HTR-8/SVneo (cell line): ENCODE measurements at regions not wholly inside any gene's neighbourhood (a gene's known extent, or its start where the extent isn't known, plus 50 kb on each side); places are given as distances from the start of the nearest gene placed in this dataset.
"Not testable (repeated sequence)": the region's sequence is repeated elsewhere in the genome, so short reads cannot be mapped to it uniquely, and the experiment has no call there.

Experiments used
- DNase-seq: peaks from one replicate; pipeline ENCODE4 v3.0.0; 2011; ENCODE audit warnings: low spot score, mixed read lengths; ENCODE audit not compliant: insufficient read length
- FAIRE-seq: peaks from 2 replicates; lab custom pipeline; 2011; peaks lifted over from hg19 to GRCh38; lab: Jason Lieb, UNC

DNA sequence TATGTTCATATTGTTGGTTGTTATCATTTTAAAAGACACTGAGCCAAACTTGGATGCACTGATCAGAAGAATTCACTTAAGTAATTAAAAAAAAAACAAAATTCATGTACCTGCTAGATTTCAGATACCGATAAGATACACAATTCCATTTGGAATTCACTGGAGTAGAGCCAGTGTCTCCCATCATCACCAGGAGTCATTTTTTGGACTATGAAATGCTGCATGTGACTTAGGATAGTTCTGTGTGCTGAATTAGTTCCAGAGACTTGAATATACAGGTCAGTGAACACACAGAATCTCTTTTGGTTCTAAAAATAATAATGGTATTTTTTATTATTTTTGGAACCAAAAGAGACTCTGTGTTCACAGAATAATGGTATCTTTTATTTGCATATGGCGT is 482.6 kb upstream of the PIK3R1 start:
- no peak for FAIRE-seq
- no peak for DNase-seq

DNA sequence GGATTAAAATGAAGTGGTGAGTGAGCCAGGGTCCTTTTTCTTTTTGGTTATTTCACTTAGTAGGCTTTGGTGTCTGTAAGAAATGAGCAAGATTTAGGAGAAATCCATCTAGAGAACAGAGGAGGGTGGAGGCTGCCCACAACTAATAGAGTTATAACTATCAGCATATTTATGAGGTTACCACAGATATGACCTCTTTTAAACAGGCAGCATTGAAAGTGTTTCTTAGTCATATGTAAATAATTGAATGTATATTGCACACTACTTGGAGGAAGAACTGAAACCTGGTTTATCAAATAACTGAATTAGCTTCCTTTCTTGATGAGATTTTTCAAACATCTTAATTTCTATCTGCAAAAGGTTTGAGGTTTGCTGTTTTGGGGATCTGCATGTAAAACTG is 483.1 kb upstream of the PIK3R1 start:
- no peak for FAIRE-seq

DNA sequence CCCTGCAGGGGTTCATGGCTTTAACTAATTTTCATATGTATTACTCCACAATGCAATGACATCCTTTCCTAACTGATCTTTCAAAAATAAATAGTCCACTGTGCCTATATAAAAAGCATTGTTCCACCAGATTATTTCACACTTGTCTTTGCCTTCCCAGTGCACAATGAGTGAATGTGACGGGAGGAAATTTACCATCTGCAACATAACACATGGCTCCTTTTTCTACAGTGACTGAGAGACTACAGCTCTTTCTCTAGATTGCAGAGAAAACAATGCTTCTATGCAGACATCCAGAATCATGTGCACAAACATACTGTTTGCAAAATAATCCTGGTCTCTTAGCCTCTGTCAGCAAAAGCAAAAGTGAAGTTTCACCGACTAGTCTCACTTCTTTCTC is 483.7 kb upstream of the PIK3R1 start:
- FAIRE-seq (no peak), DNase-seq (no peak)

More for the DNA sequence above, 483.1 kb upstream of the PIK3R1 start:
- DNase-seq, result no peak

DNA sequence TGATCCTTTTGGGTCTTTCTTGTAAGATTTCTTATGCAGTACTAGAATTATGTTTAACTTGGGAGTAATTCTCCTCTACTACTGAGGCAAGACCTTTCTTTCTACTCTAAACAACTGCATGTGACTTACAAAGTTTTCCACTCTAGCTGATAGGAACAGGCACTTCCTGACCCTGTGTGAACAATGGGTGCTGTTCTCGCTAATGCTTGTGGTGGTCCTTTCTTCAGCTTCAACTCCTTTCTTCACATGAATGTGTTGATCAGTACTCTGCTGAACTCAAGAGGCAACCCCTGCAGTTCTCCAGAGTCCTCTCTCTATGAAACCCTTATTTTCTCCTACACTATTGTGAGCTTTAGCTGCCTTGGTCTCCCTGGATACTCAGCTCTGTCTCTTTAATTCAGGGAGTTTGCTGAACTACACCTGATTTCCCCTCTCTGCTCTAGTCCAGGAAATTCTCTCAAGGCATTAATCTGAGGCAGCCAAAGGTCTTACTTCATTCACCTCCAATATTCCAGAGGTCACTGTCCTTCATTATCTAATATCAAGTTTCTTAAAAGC is 484.6 kb upstream of the PIK3R1 start:
- no peak for DNase-seq
- no peak for FAIRE-seq

DNA sequence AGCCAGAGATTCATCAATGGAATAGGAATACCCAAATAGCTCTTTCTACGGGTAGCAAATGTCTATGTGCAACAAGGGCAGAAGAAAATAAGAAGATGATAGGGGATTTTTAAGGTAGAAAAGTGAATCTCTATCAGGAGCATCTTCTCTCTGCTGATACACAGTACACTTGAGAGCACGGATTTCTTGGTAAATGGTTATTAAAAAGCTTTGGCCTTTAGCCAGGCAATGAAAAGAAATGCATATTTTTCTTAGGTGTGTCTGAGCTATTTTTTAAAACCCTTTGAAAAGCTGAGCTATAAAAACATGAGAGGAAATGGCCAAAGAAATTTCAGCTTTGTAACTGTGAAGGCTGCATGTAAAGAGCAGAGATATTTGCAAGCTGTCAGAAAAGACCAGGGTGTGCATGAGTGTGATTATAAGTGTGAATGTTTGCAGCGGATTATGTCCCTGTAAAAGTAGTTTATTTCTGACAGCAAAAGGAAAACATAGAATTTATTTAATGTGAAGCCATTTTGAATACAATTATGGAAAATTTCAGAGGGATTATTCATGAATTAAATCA is 487.1 kb upstream of the PIK3R1 start:
- DNase-seq (no peak), FAIRE-seq (no peak)

DNA sequence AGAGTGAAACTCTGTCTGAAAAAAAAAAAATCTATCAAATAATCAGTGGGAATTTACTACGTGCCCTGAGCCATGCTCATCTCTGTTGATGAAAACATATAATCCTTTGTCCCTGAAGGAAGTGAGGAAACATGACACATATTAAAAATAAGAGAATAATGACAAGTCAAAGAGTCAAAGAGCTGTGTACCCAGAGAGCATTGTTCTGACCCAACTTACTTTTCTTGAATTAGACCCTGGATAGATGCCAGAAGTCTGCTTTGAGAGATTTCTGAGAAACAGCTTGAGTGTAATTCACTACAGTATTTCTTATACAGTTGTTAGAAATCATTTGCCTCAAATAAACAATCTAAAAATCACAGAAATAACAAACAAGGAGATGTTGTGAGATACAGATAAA is 490.0 kb upstream of the PIK3R1 start:
- DNase-seq, result no peak
- FAIRE-seq, result no peak

DNA sequence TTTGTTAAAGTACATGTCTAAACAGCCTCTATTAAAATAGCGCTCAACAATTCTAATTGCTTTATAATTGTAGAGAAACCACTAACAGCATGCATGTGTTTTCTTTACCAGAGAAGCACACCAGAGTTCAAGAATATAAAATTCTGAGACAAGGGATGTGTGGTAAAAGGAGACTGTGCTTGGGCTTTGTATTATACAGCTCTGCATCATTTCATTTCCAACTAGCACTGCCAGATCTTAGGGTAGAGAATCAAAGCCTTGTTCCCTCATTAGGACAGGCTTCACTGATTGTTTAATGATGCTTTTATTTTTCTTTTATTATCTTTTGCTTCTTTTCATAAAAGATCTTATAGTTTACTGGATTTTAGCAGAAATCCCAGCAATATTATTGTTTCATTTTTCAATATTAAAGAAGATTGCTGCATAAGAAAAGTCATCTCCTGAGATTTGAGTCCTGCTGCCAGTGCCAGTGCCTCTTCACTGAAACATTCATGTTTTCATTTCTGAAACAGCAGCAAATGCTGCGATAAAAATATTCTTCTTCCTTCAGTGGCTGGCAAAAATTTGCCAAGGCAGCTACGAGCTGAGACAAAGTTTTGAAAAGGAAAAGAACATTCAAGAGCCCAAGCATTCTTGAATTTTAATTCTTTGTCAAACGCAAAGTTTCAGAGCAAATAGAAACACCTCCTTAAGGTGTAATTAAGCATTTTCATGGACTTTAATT is 491.0 kb upstream of the PIK3R1 start:
- FAIRE-seq (no peak), DNase-seq (no peak)

DNA sequence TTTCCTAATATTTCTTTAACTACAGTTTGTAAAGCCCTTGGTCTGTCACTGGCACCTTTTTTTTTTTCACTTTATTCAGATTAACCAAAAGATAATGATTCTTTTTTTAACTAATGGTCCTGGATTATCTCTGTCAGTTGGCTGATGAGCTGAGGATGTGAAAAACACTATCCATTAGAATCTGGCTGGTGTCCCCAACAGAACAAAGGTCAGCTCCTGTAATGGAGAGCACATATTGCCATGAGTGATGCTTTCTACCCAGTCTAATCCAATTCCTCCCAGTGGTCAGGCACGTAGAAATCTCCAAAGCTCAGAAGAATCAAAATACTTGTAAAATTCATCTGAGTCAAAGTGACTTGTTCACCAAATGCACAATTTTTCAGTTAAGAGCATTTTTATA is 491.7 kb upstream of the PIK3R1 start:
- DNase-seq (no peak), FAIRE-seq (no peak)

DNA sequence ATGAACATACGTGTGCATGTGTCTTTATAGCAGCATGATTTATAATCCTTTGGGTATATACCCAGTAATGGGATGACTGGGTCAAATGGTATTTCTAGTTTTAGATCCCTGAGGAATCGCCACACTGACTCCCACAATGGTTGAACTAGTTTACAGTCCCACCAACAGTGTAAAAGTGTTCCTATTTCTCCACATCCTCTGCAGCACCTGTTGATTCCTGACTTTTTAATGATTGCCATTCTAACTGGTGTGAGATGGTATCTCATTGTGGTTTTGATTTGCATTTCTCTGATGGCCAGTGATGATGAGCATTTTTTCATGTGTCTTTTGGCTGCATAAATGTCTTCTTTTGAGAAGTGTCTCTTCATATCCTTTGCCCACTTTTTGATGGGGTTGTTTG is 493.0 kb upstream of the PIK3R1 start:
- FAIRE-seq, DNase-seq: not testable (repeated sequence)

DNA sequence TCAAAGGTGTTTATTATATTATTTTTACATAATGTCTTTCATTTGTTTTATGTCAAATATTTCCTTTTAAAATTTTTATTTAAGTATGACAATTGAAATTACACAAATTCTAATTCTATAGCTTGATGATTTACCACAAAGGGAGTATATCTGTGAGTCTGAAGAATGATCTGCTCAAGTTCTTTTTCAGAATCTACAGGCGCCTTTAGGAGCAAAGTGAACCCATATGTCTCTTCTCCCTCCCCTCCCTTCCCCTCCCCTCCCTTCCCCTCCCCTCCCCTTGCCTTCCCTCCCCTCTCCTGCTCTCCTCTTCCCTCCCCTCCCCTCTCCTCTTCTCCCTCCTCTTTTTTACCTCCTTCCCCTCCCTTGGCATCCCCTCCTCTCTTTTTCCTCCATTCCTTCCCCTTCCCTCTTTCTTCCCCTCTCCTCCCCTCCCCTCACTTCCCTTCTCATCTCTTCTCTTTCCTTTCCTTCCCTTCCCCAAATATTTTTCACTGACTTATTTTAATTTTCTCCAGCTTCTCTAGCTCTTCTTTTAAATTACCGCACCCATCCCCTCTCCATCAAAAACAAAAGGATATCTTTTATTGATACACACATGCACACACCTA is 495.3 kb upstream of the PIK3R1 start:
- FAIRE-seq (no peak), DNase-seq (no peak)

DNA sequence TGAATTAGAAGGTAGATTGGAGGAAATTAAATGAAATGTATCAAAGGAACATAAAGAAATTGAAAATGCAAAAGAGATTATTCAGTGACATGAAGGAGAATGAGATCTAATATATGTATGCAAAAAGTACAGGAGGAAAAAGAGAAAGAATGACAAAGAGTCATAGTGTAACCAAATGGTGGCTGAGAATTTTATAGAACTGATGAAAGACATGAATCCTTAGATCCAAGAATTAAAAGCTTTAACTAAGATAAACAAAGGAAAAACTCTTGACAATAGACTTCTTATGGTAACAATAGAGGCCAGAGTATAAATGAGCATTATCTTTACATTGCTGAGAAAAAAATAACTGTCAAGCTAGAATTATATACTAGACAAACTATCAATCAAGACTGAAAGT is 505.4 kb upstream of the CD180 start:
- no peak for FAIRE-seq

DNA sequence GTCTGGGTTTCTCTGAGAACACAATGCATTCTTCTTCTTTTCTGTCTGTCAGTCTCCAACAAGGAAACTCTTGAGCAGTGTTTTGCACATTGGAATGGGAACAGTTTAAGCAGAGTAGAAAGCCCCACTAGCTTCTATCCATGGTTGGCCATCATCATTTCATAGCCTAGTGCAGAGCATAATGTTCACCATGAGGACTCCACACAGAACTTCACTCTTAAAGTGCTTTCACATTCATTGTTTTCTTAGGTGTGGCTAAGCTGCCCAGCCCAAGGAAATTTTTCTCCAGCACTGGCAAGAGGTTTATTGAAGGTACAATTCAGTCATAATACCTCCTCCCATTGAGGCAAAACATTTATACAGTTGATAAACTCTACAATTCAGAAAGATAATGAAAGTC is 503.0 kb upstream of the CD180 start:
- DNase-seq (no peak), FAIRE-seq (no peak)

More for the DNA sequence above, 505.4 kb upstream of the CD180 start:
- no peak for DNase-seq

DNA sequence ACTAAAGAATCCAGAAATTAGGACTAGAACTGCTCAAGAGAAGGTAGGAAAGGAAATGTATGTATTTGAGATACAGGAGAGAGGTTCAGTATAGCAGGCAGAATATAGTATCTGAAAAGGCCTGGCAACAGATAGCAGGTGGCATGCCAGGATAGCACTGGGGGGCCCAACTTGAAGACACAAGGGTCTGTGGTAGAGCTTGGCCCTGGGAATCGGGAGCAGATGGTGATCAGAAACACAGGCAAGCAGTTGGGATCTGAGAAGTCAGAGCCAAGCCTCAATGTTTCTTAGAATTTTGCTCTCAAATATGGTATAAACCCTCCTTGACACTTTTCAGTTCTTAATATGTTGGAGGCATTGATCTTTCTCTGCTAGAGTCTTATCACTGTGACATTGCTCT is 499.8 kb upstream of the CD180 start:
- FAIRE-seq, result no peak
- no peak for DNase-seq

DNA sequence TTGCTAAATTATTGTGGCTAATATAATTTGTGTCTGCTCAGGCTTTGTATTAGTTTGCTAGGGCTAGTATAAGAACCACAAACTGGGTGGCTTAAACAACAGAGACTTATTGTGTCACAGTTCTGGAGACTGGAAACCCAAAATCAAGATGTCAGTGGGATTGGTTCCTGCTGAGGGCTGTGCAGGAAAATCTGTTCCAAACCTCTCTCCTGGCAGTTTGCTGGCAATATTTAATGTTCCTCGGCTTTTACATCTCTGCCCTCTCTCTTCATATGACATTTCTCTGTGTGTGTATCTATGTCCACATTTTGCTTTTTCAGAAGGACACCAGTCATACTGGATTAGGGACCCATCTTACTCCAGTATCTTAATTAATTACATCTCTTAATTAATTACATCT is 498.8 kb upstream of the CD180 start:
- no peak for DNase-seq
- FAIRE-seq, result no peak

DNA sequence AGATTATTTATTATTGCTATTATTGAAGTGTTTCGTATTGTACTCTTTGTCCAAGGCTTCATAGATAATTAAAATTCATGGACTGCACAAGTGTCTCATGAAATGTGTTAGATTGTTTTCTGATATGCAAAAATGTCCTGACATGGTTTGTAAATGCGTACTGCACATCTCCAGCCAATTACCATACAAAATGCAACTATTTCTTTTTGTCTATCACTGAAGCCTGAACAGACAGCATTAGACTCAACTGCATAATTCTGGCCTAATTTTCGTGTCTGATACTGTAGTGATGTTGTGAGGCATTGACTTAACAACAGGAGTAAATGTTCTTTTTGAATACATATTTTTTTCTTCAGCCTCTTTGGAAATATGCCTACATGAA is 498.2 kb upstream of the CD180 start:
- DNase-seq, result no peak
- FAIRE-seq, result no peak

DNA sequence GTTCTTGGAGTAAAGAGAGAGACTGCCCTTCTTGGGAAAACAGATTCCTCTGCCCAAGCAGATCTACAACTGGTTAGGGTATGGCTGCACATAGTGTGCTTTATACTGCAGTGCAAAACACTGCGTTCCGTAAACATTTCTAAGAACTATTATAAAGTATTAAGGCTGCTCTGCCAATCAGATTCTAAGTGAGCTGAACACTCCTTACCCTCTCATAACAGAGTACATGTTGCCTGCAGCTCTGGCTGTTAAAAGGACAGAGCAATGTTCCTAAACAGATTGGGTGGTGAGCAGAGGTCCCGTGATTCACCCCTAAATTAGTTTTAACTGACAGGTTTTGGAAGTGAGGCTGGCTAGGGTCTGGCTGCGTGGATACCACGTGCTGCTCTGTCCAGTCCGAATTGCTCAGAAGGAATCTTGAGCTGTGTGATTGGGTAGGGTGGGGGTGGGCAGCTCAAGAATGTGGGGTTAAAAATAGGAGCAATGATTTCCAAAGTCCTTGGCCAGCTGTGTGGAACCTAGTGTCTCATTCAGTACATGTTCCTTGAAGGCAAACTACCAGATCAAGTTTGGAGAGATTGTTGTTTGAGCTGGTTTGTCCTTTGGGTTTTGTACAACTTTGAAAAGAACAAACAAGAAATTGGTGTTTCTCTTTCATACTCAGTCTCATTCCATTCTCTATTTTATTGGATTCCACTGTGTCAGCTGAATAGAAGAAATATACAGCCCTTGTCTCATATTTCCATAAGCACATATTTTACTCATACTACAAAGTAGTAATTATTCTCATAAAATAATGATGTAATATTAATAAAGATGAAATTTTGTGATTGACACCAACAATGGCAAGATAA is 497.6 kb upstream of the CD180 start:
- DNase-seq (no peak), FAIRE-seq (no peak)

DNA sequence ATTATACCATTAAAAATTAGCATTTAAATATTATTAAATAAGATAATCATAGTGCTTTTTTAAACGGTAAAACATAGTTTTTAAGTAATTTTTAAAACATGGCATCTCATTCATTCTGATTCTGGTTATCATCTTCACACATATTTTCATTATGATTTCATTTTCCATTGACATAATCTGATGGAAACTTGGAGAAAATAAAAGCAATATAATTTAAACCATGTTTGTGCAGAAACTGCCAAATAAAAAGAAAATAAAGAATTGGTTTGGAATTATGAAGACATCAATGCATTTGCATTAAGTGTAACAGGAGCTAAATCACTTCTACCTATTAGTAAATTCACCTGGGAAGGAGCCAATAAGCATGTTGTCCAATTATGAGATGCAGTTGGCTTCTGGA is 490.1 kb upstream of the CD180 start:
- FAIRE-seq (no peak), DNase-seq (no peak)

DNA sequence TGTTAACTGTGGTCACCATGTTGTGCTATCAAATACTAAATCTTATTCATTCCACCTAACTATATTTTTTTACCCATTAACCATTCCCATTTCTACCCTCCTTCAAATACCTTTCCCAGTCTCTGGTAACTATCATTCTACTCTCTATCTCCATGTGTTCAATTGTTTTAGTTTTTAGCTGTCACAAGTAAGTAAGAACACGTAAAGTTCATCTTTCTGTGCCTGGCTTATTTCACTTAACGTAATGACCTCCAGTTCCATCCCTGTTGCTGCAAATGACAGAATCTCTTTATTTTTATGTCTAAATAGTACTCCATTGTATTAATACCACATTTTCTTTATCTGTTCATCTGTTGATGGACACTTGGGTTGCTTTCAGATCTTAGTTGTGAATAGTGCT is 485.1 kb upstream of the CD180 start:
- no peak for FAIRE-seq
- no peak for DNase-seq

DNA sequence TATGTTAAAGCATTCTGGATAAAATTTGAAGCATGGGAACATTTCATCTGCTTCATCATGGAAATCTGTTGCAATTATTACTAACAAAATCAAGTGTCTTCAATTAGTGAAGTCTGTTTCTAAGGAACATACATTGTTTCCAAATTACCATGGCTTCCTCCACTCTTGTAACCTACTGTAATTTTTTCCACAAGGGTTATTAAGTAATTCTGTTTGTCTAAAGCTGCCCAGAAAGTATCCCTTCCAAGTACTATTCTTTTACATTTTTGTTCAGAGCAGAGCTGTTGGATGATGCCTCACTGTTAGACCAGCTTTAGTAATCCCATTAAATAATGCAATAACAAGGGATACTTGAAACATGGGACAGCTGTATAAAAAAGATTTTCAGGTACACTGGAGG is 483.5 kb upstream of the CD180 start:
- FAIRE-seq (no peak), DNase-seq (no peak)

DNA sequence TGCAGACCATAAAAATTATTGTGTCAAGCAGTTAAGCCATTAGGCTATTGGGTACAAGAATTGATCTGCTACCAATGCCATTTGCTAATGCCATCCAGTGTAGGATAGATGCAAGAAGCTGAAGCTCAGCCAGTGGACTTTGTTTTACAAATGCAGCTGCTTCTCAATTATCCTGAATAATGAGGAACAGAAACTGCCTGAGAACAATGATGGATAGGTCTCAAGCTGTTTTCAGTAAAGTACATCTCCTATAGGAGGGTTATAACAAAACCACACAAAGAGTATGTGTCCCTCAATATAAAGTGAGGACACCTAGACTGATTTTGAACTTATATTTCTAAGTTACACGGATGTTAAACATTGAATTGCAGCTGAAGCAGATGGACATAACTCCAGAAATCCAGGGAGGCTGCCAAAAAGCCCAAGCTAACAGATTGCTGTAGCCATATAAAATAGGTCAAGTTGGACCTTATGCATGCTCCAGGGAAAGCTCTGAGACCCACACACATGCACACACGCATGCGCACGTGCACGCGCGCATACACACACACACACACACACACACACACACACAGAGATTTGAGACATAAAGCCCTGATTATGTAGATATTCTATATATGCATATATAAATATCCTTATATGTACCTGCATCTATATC is 482.7 kb upstream of the CD180 start:
- no peak for FAIRE-seq
- DNase-seq, result no peak
